Rectal smooth muscle tissue (tissue), 1 donor: ENCODE measurements at regions not wholly inside any gene's neighbourhood (a gene's known extent, or its start where the extent isn't known, plus 50 kb on each side); places are given as distances from the start of the nearest gene placed in this dataset.
"Not testable (repeated sequence)": the region's sequence is repeated elsewhere in the genome, so short reads cannot be mapped to it uniquely, and the experiment has no call there.

Experiments used
- H3K27ac ChIP-seq: one replicate; pipeline ENCODE4 v1.7.0; 2013; ENCODE audit warnings: low read depth, low read length, inconsistent platforms
- H3K27me3 ChIP-seq: one replicate; pipeline ENCODE4 v1.7.0; 2013; ENCODE audit warnings: low read length; ENCODE audit not compliant: control insufficient read depth, insufficient read depth
- H3K36me3 ChIP-seq: one replicate; pipeline ENCODE4 v1.7.0; 2013; ENCODE audit warnings: low read length; ENCODE audit not compliant: control insufficient read depth, insufficient read depth
- H3K4me1 ChIP-seq: one replicate; pipeline ENCODE4 v1.7.0; 2013; ENCODE audit warnings: low read length; ENCODE audit not compliant: control insufficient read depth, insufficient read depth
- H3K4me3 ChIP-seq: one replicate; pipeline ENCODE4 v1.7.0; 2013; ENCODE audit warnings: low read length
- H3K9ac ChIP-seq: one replicate; pipeline ENCODE4 v1.7.0; 2013; ENCODE audit warnings: low read length

DNA sequence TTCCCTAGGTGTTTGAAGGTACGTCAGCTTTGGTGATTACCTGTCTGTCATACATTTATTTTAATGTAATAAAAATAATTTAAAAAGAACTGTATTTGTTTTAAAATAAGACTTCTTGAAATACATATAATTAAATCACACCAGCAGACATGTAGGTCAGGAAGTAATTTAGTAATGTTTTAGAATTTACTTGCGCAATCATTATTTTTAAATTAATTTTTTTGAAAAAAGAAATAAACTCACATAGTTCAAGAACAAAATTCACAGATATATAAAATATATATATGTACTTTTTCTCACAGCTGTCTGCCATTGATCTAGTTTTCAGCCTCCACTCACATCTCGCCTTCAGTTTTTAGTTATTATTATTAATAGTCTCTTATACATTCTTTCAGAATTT is 875.9 kb downstream of the TTLL7 start:
- H3K9ac ChIP-seq = no peak overlapping the region
- H3K27me3 ChIP-seq = no peaks in the 10 kb centered on the region
- H3K36me3 ChIP-seq = no peaks in the 10 kb centered on the region
- no peak overlapping the region for H3K4me3 ChIP-seq
- H3K27ac ChIP-seq = no peak overlapping the region
- H3K4me1 ChIP-seq = no peaks in the 10 kb centered on the region

DNA sequence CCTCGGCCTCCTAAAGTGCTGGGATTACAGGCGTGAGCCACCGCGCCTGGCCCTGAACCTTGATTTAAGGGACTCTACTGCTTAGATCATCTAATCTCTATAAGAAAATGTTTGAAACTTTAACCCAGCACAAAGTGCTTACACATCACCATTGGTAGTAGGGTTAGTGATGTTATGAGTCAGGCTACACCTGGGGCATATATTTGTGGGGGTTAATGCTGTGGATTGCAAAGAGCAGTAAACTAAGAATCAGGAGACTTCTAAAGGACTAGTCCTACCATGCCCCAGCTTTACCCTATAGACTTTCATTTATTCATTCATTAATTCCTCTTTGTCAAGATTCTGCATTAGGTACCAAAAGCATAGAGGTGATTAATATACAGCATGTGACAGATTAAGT is 880.5 kb downstream of the TTLL7 start:
- H3K9ac ChIP-seq = no peak overlapping the region
- H3K36me3 ChIP-seq = no peaks in the 10 kb centered on the region
- no peak overlapping the region for H3K4me3 ChIP-seq
- H3K27ac ChIP-seq = no peak overlapping the region
- no peaks in the 10 kb centered on the region for H3K27me3 ChIP-seq
- no peaks in the 10 kb centered on the region for H3K4me1 ChIP-seq

DNA sequence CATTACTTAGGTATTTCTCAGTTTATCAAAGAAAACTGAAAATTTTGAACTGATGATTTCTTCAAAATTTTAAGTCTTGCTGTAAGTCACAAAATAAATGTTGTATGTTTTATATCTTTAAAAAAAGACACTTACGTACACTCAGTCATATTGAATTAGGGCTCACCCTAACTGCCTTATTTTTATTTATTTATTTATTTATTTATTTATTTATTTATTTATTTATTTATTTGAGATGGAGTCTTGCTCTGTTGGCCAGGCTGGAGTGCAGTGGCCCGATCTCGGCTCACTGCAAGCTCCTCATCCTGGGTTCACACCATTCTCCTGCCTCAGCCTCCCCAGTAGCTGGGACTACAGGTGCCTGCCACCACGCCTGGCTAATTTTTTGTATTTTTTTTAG is 881.9 kb downstream of the TTLL7 start:
- not testable (repeated sequence) for H3K27me3 ChIP-seq, H3K9ac ChIP-seq, H3K4me1 ChIP-seq, H3K27ac ChIP-seq, H3K36me3 ChIP-seq, H3K4me3 ChIP-seq

DNA sequence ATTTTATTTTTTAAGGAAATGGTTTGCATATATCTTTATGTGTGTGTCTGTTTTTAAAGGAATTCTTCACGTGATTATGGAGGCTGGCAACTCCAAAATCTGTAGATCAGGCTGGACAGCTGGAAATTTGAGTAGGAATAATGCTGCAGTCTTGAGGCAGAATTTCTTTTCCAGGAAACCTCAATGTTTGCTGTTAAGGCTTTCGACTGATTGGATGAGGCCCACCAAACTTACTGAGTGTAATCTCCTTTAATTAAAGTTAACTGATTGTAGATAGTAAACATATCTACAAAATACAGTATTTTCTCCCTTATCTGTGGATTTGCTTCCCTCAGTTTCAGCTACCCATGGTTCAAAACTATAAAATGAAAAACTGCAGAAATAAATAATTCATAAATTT is 883.1 kb downstream of the TTLL7 start:
- Histone ChIP-seq H3K27ac (no peak overlapping the region), H3K27me3 (no peaks in the 10 kb centered on the region), H3K36me3 (no peaks in the 10 kb centered on the region), H3K9ac (no peak overlapping the region), H3K4me3 (no peak overlapping the region), H3K4me1 (no peaks in the 10 kb centered on the region)

DNA sequence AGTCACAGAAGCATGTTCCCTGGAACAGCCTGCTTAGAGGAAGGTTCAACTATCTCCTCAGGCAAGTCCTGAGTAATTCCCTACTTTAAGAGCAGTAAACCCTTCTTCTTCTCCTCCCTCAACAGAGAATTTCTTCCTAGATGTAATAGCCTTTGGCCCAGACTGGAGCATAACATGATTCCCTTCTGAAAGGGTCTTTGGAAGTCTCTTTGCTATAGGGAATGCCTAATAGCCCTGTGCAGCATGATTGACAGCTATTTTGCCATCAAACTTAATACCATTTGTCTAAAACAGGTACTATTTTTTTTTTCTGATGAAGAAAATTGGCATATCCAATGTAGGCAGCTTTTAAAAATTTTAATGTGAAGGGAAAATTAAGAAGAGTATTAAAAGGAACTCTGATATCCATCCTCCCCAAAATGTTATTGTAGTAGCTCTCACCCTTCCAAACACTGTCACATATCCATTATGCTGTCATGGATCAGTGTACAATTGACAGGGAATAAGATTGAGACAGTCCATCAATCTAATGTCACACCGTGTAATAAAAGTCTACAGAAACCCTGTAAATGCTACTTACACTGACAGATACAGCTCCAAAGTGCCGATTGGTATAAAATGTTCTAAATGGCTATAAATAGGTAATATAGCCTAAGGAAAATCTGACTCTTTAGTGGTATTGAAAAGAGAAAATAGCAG is 884.6 kb downstream of the TTLL7 start:
- H3K4me3 ChIP-seq = no peak overlapping the region
- H3K27ac ChIP-seq = no peak overlapping the region
- H3K36me3 ChIP-seq = no peaks in the 10 kb centered on the region
- no peaks in the 10 kb centered on the region for H3K4me1 ChIP-seq
- H3K9ac ChIP-seq = no peak overlapping the region
- no peaks in the 10 kb centered on the region for H3K27me3 ChIP-seq

DNA sequence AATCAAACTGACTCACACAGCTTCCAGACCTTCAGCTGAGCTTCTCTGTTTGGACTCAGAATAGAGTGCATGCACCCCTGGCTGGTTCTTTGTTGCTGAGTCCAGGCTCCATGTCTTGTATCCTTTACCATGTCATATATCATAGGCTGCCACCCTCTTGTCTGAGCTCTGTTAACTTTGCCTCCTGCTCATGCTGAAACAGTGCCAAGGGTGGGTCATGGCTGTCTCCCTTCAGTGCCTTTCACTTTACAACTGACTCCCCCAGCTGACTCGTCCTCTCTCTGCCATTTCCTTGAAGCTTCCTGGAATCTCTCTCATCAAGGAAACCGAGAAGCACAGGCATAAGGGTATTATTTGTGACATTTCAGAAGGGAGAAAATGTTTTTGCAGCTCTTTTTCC is 885.3 kb downstream of the TTLL7 start:
- no peaks in the 10 kb centered on the region for H3K27me3 ChIP-seq
- H3K9ac ChIP-seq = no peak overlapping the region
- H3K36me3 ChIP-seq = no peaks in the 10 kb centered on the region
- no peak overlapping the region for H3K27ac ChIP-seq
- H3K4me3 ChIP-seq = no peak overlapping the region
- no peaks in the 10 kb centered on the region for H3K4me1 ChIP-seq

DNA sequence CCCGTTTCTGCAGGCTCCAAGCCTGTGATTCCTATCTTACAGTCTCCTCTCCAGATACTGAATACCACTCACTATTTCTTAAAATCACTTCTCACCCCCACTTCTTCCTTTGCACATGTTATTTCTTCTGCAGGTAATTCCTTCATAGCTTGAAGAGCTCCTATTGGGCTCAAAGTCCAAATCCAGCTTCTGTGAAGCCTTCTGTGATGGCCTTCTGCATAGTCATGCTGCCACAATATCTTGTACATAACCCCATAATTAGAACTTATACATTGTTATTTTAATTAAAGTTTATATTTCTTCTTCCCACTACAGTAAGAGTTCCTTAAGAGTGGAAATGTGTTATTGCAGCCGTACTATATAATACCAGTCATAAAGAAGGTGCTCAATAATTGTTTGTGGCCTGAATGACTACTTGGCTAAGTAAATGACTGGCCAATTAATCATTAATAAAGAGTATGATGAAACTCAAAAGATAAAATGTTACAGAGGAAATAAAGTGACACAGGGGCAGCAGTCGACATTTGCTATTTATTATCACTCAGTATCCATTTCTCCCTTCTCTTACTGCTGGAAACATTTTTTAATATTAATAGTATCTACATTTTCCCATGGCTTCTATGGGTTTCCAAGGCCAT is 886.6 kb downstream of the TTLL7 start:
- Histone ChIP-seq H3K4me3 (no peak overlapping the region), H3K27me3 (no peaks in the 10 kb centered on the region), H3K36me3 (no peaks in the 10 kb centered on the region), H3K9ac (no peak overlapping the region), H3K27ac (no peak overlapping the region), H3K4me1 (no peaks in the 10 kb centered on the region)

DNA sequence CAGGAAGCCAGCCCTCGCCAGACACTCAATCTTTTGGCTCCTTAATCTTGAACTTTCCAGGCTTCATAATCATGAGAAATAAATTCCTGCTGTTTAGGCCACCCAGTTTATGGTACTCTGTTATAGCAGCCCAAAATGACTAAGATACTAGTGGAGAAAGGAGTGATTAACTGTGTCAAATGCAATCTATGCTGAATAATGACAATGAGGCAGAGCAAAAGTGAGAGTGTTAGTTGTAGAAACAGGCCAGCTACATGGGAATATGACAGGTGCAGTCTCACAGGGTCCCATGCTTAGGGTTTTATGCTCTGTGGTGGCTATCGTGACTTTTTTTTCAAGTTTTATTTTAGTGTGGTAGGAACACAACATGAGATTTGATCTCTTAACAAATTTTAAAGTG is 888.8 kb downstream of the TTLL7 start:
- Histone ChIP-seq H3K4me1 (no peaks in the 10 kb centered on the region), H3K4me3 (no peak overlapping the region), H3K27me3 (no peaks in the 10 kb centered on the region), H3K9ac (no peak overlapping the region), H3K27ac (no peak overlapping the region), H3K36me3 (no peaks in the 10 kb centered on the region)

DNA sequence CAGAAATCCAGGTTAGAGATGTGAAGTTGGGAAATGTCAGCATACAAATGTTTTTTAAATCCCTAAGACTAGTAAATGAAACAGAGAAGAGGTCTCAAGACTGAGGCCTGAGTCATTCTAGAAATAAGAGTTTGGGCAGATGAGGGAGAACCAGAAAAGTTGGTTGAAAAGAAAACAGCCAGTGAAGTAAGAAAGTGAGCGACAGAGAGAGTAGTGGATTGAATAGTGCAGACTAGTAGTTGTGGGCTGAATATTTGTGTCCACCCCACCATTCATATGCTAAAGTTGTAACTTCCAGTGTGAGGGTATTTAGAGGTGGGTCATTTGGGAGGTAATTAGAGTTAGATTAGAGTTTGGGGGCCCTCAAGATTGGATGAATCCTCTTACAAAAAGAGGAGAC is 889.2 kb downstream of the TTLL7 start:
- no peak overlapping the region for H3K27ac ChIP-seq
- no peak overlapping the region for H3K4me3 ChIP-seq
- no peaks in the 10 kb centered on the region for H3K4me1 ChIP-seq
- no peaks in the 10 kb centered on the region for H3K27me3 ChIP-seq
- no peak overlapping the region for H3K9ac ChIP-seq
- H3K36me3 ChIP-seq = no peaks in the 10 kb centered on the region

DNA sequence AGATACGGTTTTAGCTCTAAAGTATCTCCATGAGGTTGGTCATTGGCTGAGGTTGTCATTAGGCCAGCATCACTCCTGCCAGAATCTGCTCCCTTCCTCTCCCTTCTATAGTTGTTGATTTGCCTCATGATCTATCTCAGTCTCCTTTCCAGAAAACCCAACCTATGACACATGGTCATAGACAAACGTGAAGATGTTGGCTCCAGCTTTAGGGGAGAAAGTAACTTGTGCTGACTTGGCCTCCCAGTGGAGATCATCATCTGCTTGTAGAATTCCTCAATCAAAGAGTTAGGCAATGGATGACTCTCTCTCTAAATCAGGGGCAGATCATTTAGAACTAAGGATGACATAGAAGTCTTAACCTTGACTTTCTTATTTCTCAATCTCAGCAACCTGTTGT is 894.4 kb downstream of the TTLL7 start:
- H3K27ac ChIP-seq = no peak overlapping the region
- no peak overlapping the region for H3K4me3 ChIP-seq
- H3K36me3 ChIP-seq = no peaks in the 10 kb centered on the region
- H3K4me1 ChIP-seq = no peaks in the 10 kb centered on the region
- H3K9ac ChIP-seq = no peak overlapping the region
- H3K27me3 ChIP-seq = no peaks in the 10 kb centered on the region

DNA sequence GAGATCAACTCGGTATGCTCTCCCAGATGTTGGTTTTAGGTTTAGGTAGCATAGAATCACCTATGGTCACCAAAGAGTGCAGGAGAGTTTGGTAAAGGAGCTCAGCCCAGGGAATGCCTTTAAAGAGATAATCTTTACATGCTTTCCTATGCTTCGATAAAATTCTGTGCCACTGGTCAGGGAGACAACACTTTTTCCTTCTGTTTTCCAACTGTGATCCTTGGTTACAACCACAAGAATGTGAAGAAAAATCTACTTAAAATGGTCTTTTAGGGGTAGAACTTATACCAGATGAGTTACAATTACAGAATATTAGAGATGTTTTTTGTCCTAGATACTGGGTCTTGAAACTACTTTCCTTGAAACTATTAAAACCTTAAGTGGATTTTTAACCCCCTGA is 895.6 kb downstream of the TTLL7 start:
- H3K9ac ChIP-seq = no peak overlapping the region
- no peaks in the 10 kb centered on the region for H3K36me3 ChIP-seq
- no peak overlapping the region for H3K4me3 ChIP-seq
- no peak overlapping the region for H3K27ac ChIP-seq
- no peaks in the 10 kb centered on the region for H3K4me1 ChIP-seq
- H3K27me3 ChIP-seq = no peaks in the 10 kb centered on the region

DNA sequence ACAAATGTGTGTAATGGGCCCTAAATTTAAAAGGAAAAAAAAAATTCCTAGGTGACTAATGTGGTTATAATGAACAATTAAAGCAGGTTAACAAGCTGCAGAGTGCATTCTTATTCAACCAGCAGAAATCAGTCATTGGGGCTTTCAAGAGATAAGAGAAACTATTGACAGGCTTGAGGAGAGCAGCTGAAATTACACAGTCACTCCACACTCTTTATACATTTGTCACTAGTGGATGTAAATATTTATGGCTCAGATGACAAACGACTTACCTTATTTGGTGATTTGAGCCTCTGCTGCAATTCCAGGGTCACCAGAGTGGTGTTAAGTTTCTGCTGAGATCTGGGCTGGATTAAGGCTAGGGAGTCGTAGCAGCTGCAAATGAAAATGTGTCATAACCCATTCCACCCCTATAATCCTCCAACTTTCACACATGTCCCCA is 896.3 kb downstream of the TTLL7 start:
- Histone ChIP-seq H3K27ac (no peak overlapping the region), H3K9ac (no peak overlapping the region), H3K4me3 (no peak overlapping the region), H3K27me3 (no peaks in the 10 kb centered on the region), H3K4me1 (no peaks in the 10 kb centered on the region), H3K36me3 (no peaks in the 10 kb centered on the region)

DNA sequence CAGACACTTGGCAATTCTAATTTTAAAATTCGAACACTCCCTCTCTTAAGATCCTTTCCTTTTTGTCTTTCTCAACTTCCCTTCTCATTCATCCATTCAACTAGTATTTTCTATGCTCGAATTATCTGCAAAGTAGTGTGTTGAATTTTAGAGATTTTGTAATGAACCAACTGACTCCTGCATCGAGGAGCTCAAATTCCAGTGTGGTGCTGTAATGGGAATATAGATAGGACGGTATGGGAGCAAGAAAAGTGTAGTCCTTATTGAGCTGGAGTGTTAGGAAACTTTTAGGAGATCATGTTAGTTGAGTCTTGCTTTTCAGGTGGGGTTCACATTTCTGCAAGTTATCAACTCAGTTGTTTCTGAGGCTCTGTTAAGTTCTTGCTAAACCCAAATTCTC is 897.5 kb downstream of the TTLL7 start:
- no peak overlapping the region for H3K9ac ChIP-seq
- H3K27me3 ChIP-seq = no peaks in the 10 kb centered on the region
- H3K27ac ChIP-seq = no peak overlapping the region
- H3K4me1 ChIP-seq = no peaks in the 10 kb centered on the region
- H3K4me3 ChIP-seq = no peak overlapping the region
- no peaks in the 10 kb centered on the region for H3K36me3 ChIP-seq
